AG04450 (cell line): ENCODE measurements at regions not wholly inside any gene's neighbourhood (a gene's known extent, or its start where the extent isn't known, plus 50 kb on each side); places are given as distances from the start of the nearest gene placed in this dataset.

Source experiments
- CTCF ChIA-PET: fragments of 300-600, 350-600 bp; formaldehyde crosslinking; extraction: SDS; loops from one replicate; lab custom pipeline; 2022; ENCODE audit warnings: antibody characterized with exemption, inconsistent platforms; lab: Charles Lee
- POLR2A ChIA-PET: fragments of 350-600 bp; formaldehyde crosslinking; extraction: SDS; loops from one replicate; lab custom pipeline; 2021; ENCODE audit warnings: antibody characterized with exemption, inconsistent platforms; lab: Yijun Ruan, JAX
- DNase-seq: peaks from one replicate; pipeline ENCODE4 v3.0.0-alpha.2; 2011; ENCODE audit warnings: low read depth, low spot score
- H3K27ac ChIP-seq: one replicate; pipeline ENCODE4 v1.5.1; 2012; ENCODE audit warnings: low read depth, low read length, control low read depth
- H3K27me3 ChIP-seq: one replicate; pipeline ENCODE4 v1.6.0; 2012; ENCODE audit warnings: low read length; ENCODE audit not compliant: control insufficient read depth, insufficient read depth
- H3K4me3 ChIP-seq: 2 replicates; pipeline ENCODE4 v1.5.1; 2011; ENCODE audit warnings: mild to moderate bottlenecking, low read depth, low read length, control low read depth
- H3K9me3 ChIP-seq: 2 replicates; pipeline ENCODE4 v1.5.1; 2012; ENCODE audit warnings: low read length; ENCODE audit not compliant: control insufficient read depth, insufficient read depth
- CTCF ChIP-seq: IDR thresholded peaks from 2 replicates; pipeline ENCODE4 v1.5.1; 2011; ENCODE audit warnings: low read depth, low read length, control low read depth, inconsistent platforms

GRCh38 chr7:112615701-112616100 is 134.9 kb downstream of the LSMEM1 start:
- TF ChIP-seq CTCF, result no peak
- DNase-seq, result no peak
- POLR2A ChIA-PET, result no interaction called here
- no peaks in the 10 kb centered on the region for H3K27me3 ChIP-seq
- no peak overlapping the region for H3K4me3 ChIP-seq
- H3K9me3 ChIP-seq, result no peaks in the 10 kb centered on the region
- CTCF ChIA-PET, result interaction anchor here (0.7 kb wide), 1 partner anchor 760 kb away, joined by 4 read pairs; no protein-coding TSS in a partner anchor
- no peak overlapping the region for H3K27ac ChIP-seq

GRCh38 chr7:112616295-112616694 is 135.5 kb downstream of the LSMEM1 start:
- H3K27ac ChIP-seq, result no peak overlapping the region
- TF ChIP-seq CTCF, result no peak
- no peaks in the 10 kb centered on the region for H3K27me3 ChIP-seq
- DNase-seq, result no peak
- ChIA-PET CTCF (interaction anchor here (0.7 kb wide), 1 partner anchor 761 kb away, joined by 4 read pairs; no protein-coding TSS in a partner anchor), POLR2A (no interaction called here)
- no peak overlapping the region for H3K4me3 ChIP-seq
- H3K9me3 ChIP-seq, result no peaks in the 10 kb centered on the region

- ChIA-PET POLR2A (no interaction called here), CTCF (interaction anchor here (0.7 kb wide), 1 partner anchor 70 kb away, joined by 3 read pairs; no protein-coding TSS in a partner anchor)
- H3K9me3 ChIP-seq, result no peaks in the 10 kb centered on the region; the same call in 1 of the 2 replicates
- DNase-seq, result no peak
- no peak overlapping the region for H3K27ac ChIP-seq
- no peak overlapping the region for H3K4me3 ChIP-seq
- H3K27me3 ChIP-seq, result no peaks in the 10 kb centered on the region
- no peak for TF ChIP-seq CTCF
Observed at GRCh38 chr7:112619343-112619742, 138.6 kb downstream of the LSMEM1 start.

GRCh38 chr7:112622159-112622715 is 141.4 kb downstream of the LSMEM1 start:
- POLR2A ChIA-PET, result no interaction called here
- DNase-seq, result no peak
- Histone ChIP-seq H3K4me3 (no peak overlapping the region), H3K27ac (no peak overlapping the region), H3K9me3 (no peaks in the 10 kb centered on the region; the same call in 1 of the 2 replicates), H3K27me3 (no peaks in the 10 kb centered on the region)
- TF ChIP-seq CTCF, result no peak
- CTCF ChIA-PET, result no interaction called here

- Histone ChIP-seq H3K27ac (no peak overlapping the region), H3K4me3 (no peak overlapping the region), H3K9me3 (no peaks in the 10 kb centered on the region; the same call in 1 of the 2 replicates), H3K27me3 (no peaks in the 10 kb centered on the region)
- no peak for TF ChIP-seq CTCF
- ChIA-PET POLR2A (no interaction called here), CTCF (no interaction called here)
- DNase-seq, result no peak
Observed at GRCh38 chr7:112624416-112624815, 143.6 kb downstream of the LSMEM1 start.
